ENCODE measurements at regions not wholly inside any gene's neighbourhood (a gene's known extent, or its start where the extent isn't known, plus 50 kb on each side); places are given as distances from the start of the nearest gene placed in this dataset.
"Not testable (repeated sequence)": the region's sequence is repeated elsewhere in the genome, so short reads cannot be mapped to it uniquely, and the experiment has no call there.

DNA sequence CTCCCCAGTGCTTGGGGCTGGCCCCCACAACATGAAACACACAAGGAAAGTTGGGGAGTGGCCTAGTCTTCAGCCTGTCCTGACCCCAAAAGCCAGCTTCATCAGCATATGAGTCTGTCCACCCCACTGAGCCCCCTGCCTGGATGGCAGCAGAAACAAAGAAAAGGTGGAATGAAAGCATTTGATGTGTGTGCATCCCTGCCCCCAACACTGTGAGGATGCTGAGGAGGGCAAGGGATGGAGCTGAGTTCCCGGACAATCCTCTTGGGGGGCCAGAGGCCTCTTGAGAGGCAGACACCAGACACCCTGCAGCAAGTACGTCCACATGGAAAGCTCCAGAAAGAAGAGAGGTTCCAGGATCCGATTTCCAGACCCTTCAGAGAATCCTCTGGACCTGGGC, 113.5 kb upstream of the PPP1R26 start:
- DNase-seq, result no peak

DNA sequence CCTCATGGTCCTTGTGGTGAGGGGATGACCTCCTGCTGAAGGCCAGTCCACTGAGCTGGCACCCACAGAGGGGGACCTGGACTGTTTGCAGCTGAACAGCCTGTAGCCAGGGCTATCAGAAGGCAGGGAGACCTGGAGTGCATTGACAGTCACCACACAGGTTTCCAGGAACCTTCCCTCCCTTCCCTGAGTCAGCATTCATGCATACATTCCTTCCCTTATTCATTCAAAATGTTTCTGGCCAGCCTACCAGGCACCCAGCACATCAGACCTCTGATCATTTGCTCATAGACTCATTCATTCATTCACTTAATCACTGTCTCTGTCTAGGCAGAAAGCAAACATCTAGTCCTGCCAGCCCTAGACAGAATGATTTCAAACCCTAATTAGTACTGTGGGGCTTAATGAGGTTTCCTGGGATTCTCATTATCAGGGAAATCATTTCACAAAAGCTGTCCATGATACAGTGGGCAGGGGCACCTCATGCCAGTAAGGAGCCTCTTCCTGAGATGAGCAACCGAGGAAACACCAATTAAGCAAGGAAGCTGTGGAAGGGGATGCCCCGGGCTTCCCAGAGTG, 110.1 kb upstream of the PPP1R26 start:
- no peak for DNase-seq

DNA sequence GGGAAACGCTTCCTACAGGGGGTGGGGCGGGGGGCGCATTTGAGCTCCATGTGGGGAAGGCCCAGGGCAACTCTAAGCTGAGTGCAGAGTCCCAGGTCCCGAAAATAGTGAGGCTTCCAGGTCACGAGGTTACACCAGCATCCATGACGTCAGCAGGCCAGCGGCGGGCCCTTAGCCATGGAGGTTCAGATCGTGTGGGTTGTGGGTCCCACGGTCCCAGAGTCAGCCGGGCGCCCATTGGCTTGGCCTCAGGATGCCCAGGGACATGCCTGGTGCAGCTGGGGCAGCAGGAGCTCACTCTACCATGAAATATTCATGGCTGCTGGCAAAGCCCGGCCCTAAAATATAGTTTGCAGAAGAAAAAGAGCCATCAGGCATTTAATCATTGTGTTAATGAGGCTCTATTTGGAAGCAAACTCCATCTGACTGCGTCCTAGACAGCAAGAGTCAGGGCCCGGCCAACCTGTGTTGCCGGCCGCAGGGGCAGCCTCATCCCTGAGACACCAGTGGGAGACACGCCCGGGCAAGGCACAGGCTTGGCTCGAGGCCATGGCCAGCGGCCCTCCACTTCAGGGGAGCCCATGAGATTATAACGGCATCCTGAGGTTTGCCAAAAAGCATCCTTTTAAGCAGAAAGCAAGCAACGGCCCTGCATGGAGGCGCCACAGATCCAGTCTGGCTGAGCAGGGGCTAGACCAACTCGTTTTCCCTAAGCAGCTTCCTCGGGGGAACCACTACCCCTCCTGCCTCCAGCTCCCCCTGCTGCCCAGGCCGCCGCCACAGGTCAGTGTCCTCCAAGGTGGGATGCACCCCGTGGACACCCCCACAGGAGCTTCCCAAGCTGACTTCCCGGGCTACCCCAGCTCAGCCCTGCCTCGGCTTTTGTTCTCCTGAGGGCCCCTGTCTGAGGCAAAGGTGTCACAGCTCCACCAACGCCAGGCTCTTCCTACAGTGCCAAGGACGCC, 108.9 kb upstream of the PPP1R26 start:
- DNase-seq, result no peak

DNA sequence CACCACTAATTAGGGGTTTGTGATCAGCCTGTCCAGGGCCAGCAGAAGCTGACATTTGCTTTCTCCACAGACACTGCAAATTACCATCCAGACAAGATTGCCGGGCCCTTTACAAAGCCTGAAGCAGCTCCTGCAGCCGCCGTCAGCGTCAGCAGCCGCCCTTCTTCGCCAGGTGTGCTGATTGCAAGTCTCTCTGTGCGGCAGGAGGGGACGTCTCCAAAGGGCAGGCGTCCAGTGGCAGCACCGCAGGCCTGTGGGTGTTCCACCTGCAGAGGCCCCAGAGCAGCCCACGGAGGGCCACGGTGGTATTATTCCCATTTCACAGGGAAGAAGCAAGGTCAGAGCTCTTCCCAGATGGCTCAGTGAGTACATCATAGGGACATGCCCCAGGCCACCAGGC, 108.0 kb upstream of the PPP1R26 start:
- no peak for DNase-seq

DNA sequence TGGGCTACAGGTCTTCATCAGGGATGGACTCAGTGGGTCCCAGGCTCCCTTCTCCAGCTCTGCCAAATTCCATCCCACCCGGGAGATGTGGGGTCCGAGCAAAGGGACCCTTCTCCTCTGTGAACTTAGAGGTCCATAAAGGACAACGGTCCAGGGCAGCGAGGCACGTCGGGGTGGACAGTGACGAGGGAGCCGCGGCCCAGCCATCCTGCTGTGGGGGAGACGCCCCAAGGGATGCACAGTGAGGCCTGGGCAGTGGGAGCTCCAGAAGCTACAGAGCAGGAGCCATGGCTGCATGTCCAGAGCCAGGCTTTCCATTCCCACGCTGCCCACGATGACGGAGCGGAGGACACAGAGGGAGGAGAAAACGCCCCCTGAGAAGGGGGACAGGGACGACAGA, 107.5 kb upstream of the PPP1R26 start:
- DNase-seq, result no peak

DNA sequence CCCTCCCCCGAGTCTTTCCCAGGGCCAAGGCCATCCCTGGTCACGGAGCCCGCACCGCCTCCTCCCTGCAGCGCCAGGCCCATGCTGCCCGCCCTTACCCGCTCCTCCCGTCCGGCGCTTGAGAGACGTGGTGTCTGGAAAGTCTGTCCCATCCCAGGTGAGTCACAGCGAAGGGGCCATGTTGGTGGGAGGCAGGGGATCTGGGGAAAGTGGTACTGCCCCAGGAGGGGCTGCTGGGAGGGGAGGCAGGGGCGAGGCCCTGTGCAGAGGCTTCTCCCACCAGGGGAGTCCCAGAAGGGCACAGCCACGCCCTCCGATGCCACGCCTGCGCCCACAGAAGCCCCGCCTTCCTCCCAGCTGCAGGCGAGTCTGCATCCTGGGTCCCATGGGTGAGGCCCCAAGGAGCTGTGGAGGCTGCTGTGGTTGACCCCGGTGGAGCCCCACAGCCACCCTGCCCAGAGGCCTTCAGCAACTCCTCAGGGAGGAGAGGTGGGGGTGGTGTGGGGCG, 107.0 kb upstream of the PPP1R26 start:
- DNase-seq, result no peak

DNA sequence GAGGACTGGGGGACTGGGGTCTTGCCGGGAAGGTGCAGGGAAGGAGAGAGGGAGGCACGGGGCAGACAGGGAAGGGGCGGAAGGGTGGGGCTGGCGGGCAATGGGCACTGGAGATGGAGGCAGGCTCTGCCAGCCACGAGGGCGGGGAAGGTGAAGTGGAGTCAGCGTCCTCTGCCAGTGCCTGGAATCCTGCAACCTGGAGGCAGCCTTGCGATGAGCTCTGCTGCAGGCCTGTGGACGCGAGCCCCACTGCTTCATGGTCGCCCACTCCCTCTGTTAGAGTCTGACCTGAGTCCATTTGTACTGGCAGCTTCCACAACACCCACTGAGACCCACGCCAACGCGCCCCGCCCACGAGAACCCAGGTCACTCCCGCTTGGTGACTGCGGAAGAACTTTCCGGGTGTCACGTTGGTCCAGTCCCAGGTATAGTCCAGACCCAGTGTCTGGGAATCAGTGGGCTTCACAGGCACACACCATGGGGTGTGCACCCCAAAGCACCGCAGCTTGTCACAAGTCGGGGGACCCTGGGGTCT, 106.4 kb upstream of the PPP1R26 start:
- no peak for DNase-seq

DNA sequence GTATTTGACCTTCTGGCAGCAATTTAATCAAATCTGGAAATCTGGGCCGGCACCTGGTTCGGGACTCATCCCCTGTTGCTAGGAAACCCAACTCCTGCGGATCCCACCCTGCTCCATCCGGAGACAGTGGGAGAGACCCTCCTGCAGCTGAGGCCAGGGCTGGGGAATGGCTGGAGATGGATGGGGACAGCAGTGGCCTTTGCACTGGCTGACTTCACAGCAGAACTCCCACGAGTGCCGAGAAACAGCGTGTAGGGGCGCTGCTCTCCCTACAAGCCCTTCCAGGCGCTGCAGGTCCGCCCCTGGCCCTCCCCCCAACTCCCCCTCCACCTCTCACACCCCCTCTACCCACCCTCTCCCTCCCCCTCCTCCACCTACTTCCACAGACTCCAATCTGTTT, 105.8 kb upstream of the PPP1R26 start:
- no peak for DNase-seq

DNA sequence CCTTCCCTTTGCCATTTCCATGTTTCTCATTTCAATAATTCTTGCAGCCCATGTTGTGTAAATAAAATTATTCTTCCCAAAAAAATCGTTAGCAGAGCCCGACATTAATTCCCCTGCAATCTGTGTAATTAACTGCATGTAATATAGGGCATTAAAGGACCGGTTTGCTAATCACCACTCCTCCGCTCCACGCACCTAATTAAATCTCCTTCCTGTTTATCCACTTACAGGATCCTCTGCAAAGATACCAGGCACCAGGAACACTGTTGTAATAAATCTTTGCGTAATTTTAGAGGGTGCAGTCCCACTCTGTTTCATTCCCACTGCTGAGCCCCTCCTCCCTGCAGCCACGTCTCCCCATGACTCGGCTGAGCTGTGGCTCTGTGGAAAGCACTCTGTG, 105.0 kb upstream of the PPP1R26 start:
- no peak for DNase-seq

DNA sequence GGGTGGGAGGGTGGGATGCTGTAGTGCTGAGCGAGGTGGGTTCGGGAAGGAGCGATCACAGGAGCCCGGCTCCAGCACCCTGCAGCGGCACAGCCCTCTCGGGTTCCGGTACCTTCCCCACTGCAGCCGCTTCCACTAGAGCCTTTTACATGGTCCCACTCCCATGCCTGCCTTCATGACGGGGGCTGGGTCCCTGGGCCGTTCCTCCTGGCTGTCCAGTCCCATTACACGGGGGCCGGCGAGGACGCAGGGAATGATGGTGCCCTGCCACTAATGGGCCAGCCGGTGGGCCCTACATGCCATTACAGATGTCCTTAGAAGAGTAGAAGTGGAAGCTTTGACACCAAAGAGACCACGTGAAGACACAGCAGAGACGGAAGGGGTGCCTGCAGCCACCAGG, 104.6 kb upstream of the PPP1R26 start:
- no peak for DNase-seq

DNA sequence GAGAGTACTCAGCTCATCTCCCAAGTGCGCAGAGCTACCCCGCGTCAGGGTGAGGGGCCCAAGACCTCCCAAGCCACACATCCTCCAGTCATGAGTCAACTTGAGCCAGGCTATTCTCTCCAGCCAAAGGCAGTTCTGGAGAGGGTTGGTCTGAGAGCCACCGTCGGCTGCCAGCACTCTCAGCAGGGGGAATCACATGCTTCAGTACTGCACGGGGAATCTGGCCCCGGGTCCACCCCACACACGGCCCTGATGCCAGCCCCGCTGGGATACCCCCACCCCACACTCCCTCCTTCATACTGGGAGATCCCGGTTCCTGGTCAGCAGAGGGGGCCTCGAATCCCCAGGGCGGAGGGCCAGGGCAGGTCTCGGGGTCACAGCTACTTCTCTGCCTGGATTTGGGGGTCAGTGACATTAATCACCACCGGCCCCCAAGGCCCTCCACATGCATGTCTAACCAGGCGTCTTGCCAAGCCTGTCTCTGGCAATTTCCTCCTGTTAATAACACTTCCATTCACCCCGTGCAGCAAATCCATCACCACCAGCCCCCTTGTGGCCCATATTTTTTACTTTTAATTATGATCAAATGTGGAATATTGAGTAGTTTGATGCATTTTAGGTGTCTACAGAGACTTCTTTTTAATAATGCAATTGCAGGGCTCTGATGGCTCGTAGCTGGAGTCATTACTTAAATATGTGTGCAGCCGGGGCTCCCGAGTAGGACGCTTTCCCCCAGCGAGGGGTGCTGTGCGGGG, 102.9 kb upstream of the PPP1R26 start:
- no peak for DNase-seq

DNA sequence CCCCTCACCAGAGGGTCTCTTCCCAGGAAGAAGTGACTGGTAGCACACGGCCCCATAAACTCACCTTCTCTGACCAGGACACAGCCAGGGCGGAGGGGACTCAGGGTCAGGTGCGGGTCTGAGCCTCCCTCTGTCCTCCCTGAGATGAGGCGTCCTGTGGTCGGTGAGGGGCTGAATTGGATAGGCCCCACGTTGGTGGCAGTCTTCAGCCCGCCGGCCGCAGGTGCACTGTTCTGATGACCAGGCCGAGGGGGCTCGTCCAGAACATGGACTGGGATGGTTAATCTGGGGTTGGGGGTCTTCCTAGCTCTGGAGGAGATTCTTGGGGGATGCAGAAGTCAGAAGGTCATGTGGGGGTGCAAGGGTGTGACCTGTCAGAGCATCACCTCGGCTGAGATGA, 102.2 kb upstream of the PPP1R26 start:
- DNase-seq, result no peak

DNA sequence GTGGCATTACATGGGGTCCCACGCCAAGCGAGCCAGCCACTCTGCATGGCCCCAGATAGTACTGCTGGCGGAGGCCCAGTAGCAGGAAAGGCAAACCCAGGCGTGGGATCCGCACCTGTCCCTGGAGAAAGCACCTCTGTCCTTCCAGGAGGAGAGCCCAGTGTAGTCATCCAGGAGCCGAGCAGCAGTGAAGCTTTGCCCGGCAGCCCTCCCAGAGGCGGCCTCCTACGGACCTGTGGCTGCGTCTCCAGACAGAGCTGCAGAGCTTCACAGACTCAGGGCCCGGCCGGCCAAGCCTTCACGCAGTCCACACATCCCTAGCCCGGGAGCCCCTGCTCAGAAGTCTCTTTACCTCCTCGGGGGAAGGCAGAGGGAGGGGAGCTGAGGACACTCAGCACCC, 100.8 kb upstream of the PPP1R26 start:
- no peak for DNase-seq

DNA sequence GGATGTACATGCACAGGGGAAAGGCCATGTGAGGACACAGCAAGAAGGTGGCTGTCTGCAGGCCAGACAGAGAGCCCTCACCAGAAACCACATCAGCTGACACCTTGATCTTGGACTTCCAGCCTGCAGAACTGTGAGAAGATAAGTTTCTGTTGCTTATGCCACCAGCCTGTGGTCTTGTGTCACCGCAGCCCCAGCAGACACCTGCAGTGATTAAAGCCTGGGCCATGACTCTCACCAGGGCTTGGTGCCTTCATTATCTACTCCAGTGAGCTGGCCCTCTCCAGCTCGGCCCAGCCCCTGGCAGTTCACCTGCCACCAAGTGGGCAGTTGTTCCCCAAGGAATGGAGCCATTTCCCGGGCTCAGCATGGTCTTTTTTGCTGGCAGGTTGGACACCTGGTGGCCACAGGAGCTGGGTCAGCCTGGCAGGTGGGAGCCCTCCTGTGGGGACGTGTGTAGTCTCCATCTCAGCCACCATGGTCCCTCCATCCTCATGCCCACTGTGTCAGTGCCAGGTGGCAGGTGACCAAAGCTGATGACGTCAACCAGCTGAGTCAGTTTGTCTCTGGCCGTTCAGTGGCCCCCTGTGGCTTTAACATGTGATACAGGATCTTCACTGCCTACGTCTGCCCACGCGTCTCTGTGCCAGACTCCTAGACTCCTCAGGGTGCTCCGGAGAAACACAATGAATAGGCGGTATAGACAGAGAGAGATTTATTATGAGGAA, 99.9 kb upstream of the PPP1R26 start:
- DNase-seq, result no peak

DNA sequence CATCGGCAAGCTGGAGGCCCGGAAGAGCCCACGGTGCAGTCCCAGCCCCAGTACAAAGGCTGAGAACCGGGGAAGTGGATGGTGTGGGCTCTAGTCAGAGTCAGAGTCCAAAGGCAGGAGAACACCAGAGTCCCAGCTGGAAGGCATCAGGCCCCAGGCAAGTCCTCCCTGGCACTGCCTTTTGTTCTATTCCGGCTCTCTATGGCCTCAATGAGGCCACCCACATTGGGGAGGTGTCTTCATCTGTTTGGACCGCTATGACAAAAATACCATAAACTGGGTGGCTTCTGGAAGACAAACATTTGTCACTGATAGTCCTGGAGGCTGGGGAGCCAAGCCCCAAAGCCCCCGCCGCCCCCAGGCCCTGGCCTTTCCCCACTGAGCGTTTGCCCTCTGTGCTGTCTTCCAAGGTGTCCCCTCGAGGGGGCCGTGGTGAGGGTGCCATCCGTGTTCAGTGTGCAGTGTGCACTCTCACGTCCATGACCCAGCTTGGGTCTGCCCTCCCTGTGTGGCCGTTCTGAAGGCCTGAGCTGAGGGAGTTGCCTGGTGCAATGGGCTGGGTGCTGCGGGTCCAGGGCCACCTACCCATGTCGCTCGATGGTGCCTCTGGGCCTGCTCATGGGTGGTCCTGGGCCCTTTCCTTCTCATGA, 99.1 kb upstream of the PPP1R26 start:
- DNase-seq, result no peak

DNA sequence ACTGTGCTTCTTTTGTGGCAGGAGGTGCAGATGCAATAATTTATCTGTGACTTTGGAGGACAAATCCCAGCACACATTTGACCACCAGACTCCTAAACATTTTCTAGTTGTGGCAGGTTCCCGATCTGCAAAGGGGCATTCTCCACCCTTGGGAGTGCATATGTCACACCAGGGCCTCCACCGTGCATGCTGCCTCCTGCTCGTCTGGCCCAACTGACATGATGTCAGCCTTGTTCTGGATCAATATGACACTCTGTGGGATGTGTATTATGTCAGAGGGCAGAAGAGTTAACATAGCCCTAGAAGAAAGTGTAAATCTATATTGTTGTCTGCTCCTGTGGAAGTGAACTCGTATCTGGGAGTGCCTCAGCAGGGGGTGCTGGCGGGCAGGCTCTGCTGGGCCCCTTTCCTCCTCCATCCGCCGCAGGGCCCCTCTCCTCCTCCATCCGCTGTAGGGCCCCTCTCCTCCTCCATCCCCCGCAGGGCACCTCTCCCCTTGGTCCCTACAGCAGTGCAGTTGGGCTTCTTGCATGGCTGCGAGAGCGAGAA, 97.7 kb upstream of the PPP1R26 start:
- no peak for DNase-seq

DNA sequence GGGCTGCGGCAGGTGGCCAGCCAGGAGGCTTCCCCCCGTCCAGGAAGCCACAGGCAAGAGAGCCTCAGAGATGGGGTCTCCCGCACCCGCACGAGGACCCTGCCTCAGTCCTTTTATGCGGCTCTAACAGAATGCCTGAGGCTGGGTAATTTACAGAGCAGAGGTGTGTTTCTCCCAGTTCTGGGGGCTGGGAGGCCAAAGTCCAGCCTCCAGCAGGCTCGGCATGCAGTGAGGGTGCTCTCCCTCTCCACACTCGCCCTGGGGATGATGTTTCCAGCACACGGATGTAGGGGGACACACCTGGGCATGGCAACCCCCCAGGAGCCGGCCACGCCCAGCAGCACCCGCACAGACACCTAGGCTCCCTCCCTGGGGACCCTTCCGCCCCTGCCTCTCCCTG, 95.4 kb upstream of the PPP1R26 start:
- no peak for DNase-seq

DNA sequence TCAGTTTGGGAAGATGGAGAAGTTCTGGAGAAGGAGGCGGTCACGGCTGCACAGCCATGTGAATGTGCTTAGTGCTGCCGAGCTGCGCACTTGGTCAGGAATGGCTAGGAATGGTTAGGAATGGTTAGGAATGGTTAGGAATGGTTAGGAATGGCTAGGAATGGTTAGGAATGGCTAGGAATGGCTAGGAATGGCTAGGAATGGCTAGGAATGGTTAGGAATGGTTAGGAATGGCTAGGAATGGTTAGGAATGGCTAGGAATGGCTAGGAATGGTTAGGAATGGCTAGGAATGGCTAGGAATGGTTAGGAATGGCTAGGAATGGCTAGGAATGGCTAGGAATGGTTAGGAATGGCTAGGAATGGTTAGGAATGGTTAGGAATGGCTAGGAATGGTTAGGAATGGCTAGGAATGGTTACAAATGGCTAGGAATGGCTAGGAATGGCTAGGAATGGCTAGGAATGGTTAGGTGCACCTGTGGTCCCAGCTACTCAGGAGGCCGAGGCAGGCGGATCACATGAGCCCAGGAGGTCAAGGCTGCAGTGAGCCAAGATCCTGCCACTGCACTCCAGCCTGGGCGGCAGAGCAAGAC, 94.7 kb upstream of the PPP1R26 start:
- not testable (repeated sequence) for DNase-seq

DNA sequence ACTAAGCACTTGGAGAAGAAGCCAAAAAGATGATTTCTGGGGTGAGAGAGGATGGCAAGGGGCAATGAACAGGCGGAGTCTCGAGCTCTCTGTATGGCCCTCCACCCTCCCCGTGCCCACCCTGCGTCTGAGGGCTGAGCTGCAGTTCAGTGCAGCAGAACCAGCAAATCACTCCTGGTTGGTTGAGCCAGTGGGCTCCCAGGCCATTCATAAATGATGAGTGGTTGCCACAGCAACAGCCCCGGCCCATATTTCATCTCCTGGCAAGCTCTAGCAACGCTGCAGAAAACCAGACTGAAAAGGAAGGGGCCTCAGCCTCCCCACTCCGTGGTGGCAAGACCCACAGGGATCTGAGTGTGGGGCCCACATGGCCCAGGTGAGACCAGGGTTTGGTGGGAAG, 93.8 kb upstream of the PPP1R26 start:
- no peak for DNase-seq

DNA sequence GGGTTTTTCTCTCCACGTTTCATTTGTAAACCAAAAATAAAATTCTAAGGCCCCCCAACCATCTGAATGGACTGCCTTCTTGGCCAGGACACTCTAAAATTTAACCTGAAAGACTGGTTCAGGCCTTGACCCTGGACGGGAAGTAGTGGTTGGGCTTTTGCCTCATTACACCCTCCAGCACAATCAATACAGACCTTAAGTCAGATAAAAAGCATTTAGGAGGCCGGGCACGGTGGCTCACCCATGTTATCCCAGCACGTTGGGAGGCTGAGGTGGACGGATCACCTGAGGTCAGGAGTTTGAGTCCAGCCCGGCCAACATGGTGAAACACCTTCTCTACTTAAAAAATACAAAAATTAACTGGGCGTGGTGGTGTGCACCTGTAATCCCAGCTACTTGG, 91.6 kb upstream of the PPP1R26 start:
- no peak for DNase-seq

DNA sequence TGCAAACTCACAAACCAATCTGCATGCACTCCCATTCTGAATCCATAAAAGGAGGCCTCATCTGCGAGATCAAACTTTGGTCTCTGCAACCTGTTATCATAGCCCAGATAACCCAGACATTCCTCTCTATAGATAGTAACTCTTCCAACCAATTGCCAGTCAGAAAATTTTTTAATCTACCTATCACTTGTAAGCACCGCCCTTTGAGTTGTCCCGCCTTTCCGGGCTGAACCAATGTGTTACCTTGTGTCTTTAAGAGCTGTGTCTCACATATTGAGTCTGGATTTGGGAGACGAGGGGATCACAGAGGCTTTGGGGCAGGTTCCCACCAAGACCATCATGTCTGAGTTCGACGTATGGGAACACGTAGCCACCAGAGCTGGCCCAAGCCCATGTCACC, 91.1 kb upstream of the PPP1R26 start:
- no peak for DNase-seq
